ENCODE measurements at regions not wholly inside any gene's neighbourhood (a gene's known extent, or its start where the extent isn't known, plus 50 kb on each side); places are given as distances from the start of the nearest gene placed in this dataset.

DNA sequence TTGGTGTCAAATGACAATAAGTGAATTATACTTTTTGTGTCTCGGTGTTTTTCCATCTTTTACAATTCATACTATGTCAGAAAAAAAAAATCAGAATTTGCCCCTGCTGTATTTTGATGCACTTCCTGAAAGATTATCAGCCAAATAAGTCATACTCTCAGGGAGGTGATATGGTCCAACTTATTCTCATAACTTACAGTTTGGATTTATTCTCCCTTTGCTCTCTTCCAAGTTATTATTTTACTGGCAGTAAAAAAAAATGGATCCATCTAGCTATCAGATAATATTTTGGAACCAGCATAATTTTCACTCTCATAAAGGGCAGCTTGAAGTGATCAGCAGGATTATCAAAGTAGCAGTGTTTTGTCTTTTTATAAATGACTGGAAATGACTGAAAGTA is 337.1 kb downstream of the BMPER start:
- Histone ChIP-seq H3K4me3 (ENCODE audit: low read length, poor library complexity, severe bottlenecking) (no peak overlapping the region), H3K4me2 (ENCODE audit: low read depth, low read length, poor library complexity, severe bottlenecking) (no peak overlapping the region), H3K4me1 (ENCODE audit: insufficient read depth, low read length, poor library complexity, severe bottlenecking) (no peaks in the 10 kb centered on the region), H3K9ac (ENCODE audit: low read depth, low read length, poor library complexity, severe bottlenecking) (no peak overlapping the region), H3K9me2 (replicated peaks; ENCODE audit: low read depth, low read length) (no peaks in the 10 kb centered on the region), H3K9me3 (ENCODE audit: insufficient read depth, low read depth, low read length) (no peaks in the 10 kb centered on the region), H3K36me3 (ENCODE audit: insufficient read depth, low read length) (no peaks in the 10 kb centered on the region), H3K27me3 (ENCODE audit: insufficient read depth, low read length, poor library complexity, severe bottlenecking) (no peaks in the 10 kb centered on the region), H3K79me2 (ENCODE audit: insufficient read depth, low read length) (no peaks in the 10 kb centered on the region), H4K20me1 (ENCODE audit: insufficient read depth, low read length, poor library complexity, severe bottlenecking) (no peaks in the 10 kb centered on the region), H2AFZ (ENCODE audit: low read length) (no peak overlapping the region), H3F3A (ENCODE audit: low read depth) (no peaks in the 10 kb centered on the region)
- TF ChIP-seq EZH2phosphoT487 (IDR thresholded peaks at IDR 0.05; ENCODE audit: borderline replicate concordance) (no peak), CTCF (conservative IDR thresholded peaks at IDR 0.05; ENCODE audit: low read length) (no peak)

- H3K4me2 ChIP-seq (ENCODE audit: low read depth, low read length, poor library complexity, severe bottlenecking), result no peak overlapping the region
- H3K4me3 ChIP-seq (ENCODE audit: low read length, poor library complexity, severe bottlenecking), result no peak overlapping the region
- no peak overlapping the region for H3K9ac ChIP-seq (ENCODE audit: low read depth, low read length, poor library complexity, severe bottlenecking)
- no peaks in the 10 kb centered on the region for H3K9me3 ChIP-seq (ENCODE audit: insufficient read depth, low read depth, low read length)
- no peaks in the 10 kb centered on the region for H3K36me3 ChIP-seq (ENCODE audit: insufficient read depth, low read length)
- H3K9me2 ChIP-seq (replicated peaks; ENCODE audit: low read depth, low read length), result no peaks in the 10 kb centered on the region
- no peak for TF ChIP-seq EZH2phosphoT487 (IDR thresholded peaks at IDR 0.05; ENCODE audit: borderline replicate concordance)
- TF ChIP-seq CTCF (conservative IDR thresholded peaks at IDR 0.05; ENCODE audit: low read length), result no peak
- H2AFZ ChIP-seq (ENCODE audit: low read length), result no peak overlapping the region
- H3K79me2 ChIP-seq (ENCODE audit: insufficient read depth, low read length), result no peaks in the 10 kb centered on the region
- H3F3A ChIP-seq (ENCODE audit: low read depth), result no peaks in the 10 kb centered on the region
- no peaks in the 10 kb centered on the region for H3K4me1 ChIP-seq (ENCODE audit: insufficient read depth, low read length, poor library complexity, severe bottlenecking)
- no peaks in the 10 kb centered on the region for H4K20me1 ChIP-seq (ENCODE audit: insufficient read depth, low read length, poor library complexity, severe bottlenecking)
- H3K27me3 ChIP-seq (ENCODE audit: insufficient read depth, low read length, poor library complexity, severe bottlenecking), result no peaks in the 10 kb centered on the region
These were observed 339.9 kb downstream of the BMPER start for GRCh38 chr7:34245246-34245645.

DNA sequence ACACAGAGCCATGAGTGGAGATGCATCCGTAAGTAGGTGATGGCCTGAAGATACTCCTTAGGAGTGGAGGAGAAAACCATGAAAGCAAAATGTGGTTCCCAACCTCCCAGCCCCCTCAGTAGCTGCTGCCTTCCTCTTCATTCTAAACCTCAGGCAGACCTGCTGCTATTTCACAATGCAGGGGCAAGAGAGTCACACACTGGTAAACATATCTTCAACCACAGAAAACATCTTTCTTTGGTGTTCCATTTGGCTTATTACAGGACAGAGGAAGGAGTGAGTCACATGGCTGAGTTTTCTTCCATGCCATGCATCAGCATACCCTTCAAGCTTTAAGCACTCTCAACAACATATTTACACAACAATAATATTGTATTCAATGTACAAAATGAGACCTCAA is 342.1 kb downstream of the BMPER start:
- Histone ChIP-seq H3K4me3 (ENCODE audit: low read length, poor library complexity, severe bottlenecking) (no peak overlapping the region), H3K79me2 (ENCODE audit: insufficient read depth, low read length) (no peaks in the 10 kb centered on the region), H3K4me2 (ENCODE audit: low read depth, low read length, poor library complexity, severe bottlenecking) (no peak overlapping the region), H3K4me1 (ENCODE audit: insufficient read depth, low read length, poor library complexity, severe bottlenecking) (no peaks in the 10 kb centered on the region), H3K27me3 (ENCODE audit: insufficient read depth, low read length, poor library complexity, severe bottlenecking) (no peaks in the 10 kb centered on the region), H3K9me2 (replicated peaks; ENCODE audit: low read depth, low read length) (no peaks in the 10 kb centered on the region), H3K9ac (ENCODE audit: low read depth, low read length, poor library complexity, severe bottlenecking) (no peak overlapping the region), H3K36me3 (ENCODE audit: insufficient read depth, low read length) (no peaks in the 10 kb centered on the region), H3K9me3 (ENCODE audit: insufficient read depth, low read depth, low read length) (no peaks in the 10 kb centered on the region), H3F3A (ENCODE audit: low read depth) (no peaks in the 10 kb centered on the region), H2AFZ (ENCODE audit: low read length) (no peak overlapping the region), H4K20me1 (ENCODE audit: insufficient read depth, low read length, poor library complexity, severe bottlenecking) (no peaks in the 10 kb centered on the region)
- TF ChIP-seq CTCF (conservative IDR thresholded peaks at IDR 0.05; ENCODE audit: low read length), result no peak
- TF ChIP-seq EZH2phosphoT487 (IDR thresholded peaks at IDR 0.05; ENCODE audit: borderline replicate concordance), result no peak

All from Loucy (cell line).